ENCODE measurements at regions not wholly inside any gene's neighbourhood (a gene's known extent, or its start where the extent isn't known, plus 50 kb on each side); places are given as distances from the start of the nearest gene placed in this dataset.

- H3K36me3 ChIP-seq (ENCODE audit: control insufficient read depth, insufficient read depth, low read length) = no peaks in the 10 kb centered on the region
- 83 to 88% methylated on average over 2 of the region's 2 CpGs for WGBS, 2 experiments
- no peaks in the 10 kb centered on the region for H3K27me3 ChIP-seq (ENCODE audit: control insufficient read depth, insufficient read depth, low read length, poor library complexity, severe bottlenecking)
- H3K9me3 ChIP-seq (ENCODE audit: control insufficient read depth, low read length) = no peaks in the 10 kb centered on the region
- H3K4me3 ChIP-seq (ENCODE audit: insufficient read depth, low read depth, low read length) = no peak overlapping the region
- H3K4me1 ChIP-seq (ENCODE audit: control insufficient read depth, insufficient read depth, low read length) = peaks cover 21% of the 10 kb centered on the region
- no peak overlapping the region for H3K27ac ChIP-seq (ENCODE audit: insufficient read depth, low read depth, low read length, poor library complexity, severe bottlenecking)
Observed at GRCh38 chr6:44621846-44622245, 234.3 kb downstream of the CDC5L start.

- H3K4me1 ChIP-seq (ENCODE audit: control insufficient read depth, insufficient read depth, low read length) = peaks cover 21% of the 10 kb centered on the region
- H3K27ac ChIP-seq (ENCODE audit: insufficient read depth, low read depth, low read length, poor library complexity, severe bottlenecking) = no peak overlapping the region
- no peak overlapping the region for H3K4me3 ChIP-seq (ENCODE audit: insufficient read depth, low read depth, low read length)
- no peaks in the 10 kb centered on the region for H3K36me3 ChIP-seq (ENCODE audit: control insufficient read depth, insufficient read depth, low read length)
- H3K9me3 ChIP-seq (ENCODE audit: control insufficient read depth, low read length) = no peaks in the 10 kb centered on the region
- H3K27me3 ChIP-seq (ENCODE audit: control insufficient read depth, insufficient read depth, low read length, poor library complexity, severe bottlenecking) = no peaks in the 10 kb centered on the region
- 87 to 89% methylated on average over 8 of the region's 8 CpGs for WGBS, 2 experiments
Observed at GRCh38 chr6:44622555-44622954, 235.0 kb downstream of the CDC5L start.

- H3K9me3 ChIP-seq (ENCODE audit: control insufficient read depth, low read length) = no peaks in the 10 kb centered on the region
- 88 to 93% methylated on average over 2 of the region's 2 CpGs for WGBS, 2 experiments
- no peak overlapping the region for H3K27ac ChIP-seq (ENCODE audit: insufficient read depth, low read depth, low read length, poor library complexity, severe bottlenecking)
- H3K4me1 ChIP-seq (ENCODE audit: control insufficient read depth, insufficient read depth, low read length) = peaks cover 21% of the 10 kb centered on the region
- H3K4me3 ChIP-seq (ENCODE audit: insufficient read depth, low read depth, low read length) = no peak overlapping the region
- H3K27me3 ChIP-seq (ENCODE audit: control insufficient read depth, insufficient read depth, low read length, poor library complexity, severe bottlenecking) = no peaks in the 10 kb centered on the region
- no peaks in the 10 kb centered on the region for H3K36me3 ChIP-seq (ENCODE audit: control insufficient read depth, insufficient read depth, low read length)
Observed at GRCh38 chr6:44622956-44623355, 235.4 kb downstream of the CDC5L start.

GRCh38 chr6:44624226-44624625 is 236.7 kb downstream of the CDC5L start:
- no peaks in the 10 kb centered on the region for H3K9me3 ChIP-seq (ENCODE audit: control insufficient read depth, low read length)
- WGBS, 2 experiments = 61 to 66% methylated on average over 5 of the region's 5 CpGs
- peaks cover 21% of the 10 kb centered on the region for H3K4me1 ChIP-seq (ENCODE audit: control insufficient read depth, insufficient read depth, low read length)
- no peak overlapping the region for H3K4me3 ChIP-seq (ENCODE audit: insufficient read depth, low read depth, low read length)
- no peaks in the 10 kb centered on the region for H3K27me3 ChIP-seq (ENCODE audit: control insufficient read depth, insufficient read depth, low read length, poor library complexity, severe bottlenecking)
- no peaks in the 10 kb centered on the region for H3K36me3 ChIP-seq (ENCODE audit: control insufficient read depth, insufficient read depth, low read length)
- H3K27ac ChIP-seq (ENCODE audit: insufficient read depth, low read depth, low read length, poor library complexity, severe bottlenecking) = no peak overlapping the region

- no peaks in the 10 kb centered on the region for H3K27me3 ChIP-seq (ENCODE audit: control insufficient read depth, insufficient read depth, low read length, poor library complexity, severe bottlenecking)
- no peak overlapping the region for H3K27ac ChIP-seq (ENCODE audit: insufficient read depth, low read depth, low read length, poor library complexity, severe bottlenecking)
- H3K4me3 ChIP-seq (ENCODE audit: insufficient read depth, low read depth, low read length) = no peak overlapping the region
- no peaks in the 10 kb centered on the region for H3K9me3 ChIP-seq (ENCODE audit: control insufficient read depth, low read length)
- peaks cover 21% of the 10 kb centered on the region for H3K4me1 ChIP-seq (ENCODE audit: control insufficient read depth, insufficient read depth, low read length)
- 48% methylated on average over 8 of the region's 8 CpGs for WGBS, 2 experiments
- H3K36me3 ChIP-seq (ENCODE audit: control insufficient read depth, insufficient read depth, low read length) = no peaks in the 10 kb centered on the region
Observed at GRCh38 chr6:44624936-44625573, 237.5 kb downstream of the CDC5L start.

GRCh38 chr6:44625996-44626395 is 238.5 kb downstream of the CDC5L start:
- Histone ChIP-seq H3K36me3 (ENCODE audit: control insufficient read depth, insufficient read depth, low read length) (no peaks in the 10 kb centered on the region), H3K9me3 (ENCODE audit: control insufficient read depth, low read length) (no peaks in the 10 kb centered on the region), H3K27ac (ENCODE audit: insufficient read depth, low read depth, low read length, poor library complexity, severe bottlenecking) (no peak overlapping the region), H3K27me3 (ENCODE audit: control insufficient read depth, insufficient read depth, low read length, poor library complexity, severe bottlenecking) (no peaks in the 10 kb centered on the region), H3K4me3 (ENCODE audit: insufficient read depth, low read depth, low read length) (no peak overlapping the region), H3K4me1 (ENCODE audit: control insufficient read depth, insufficient read depth, low read length) (peaks cover 21% of the 10 kb centered on the region)
- WGBS, 2 experiments = 95 to 96% methylated on average over 2 of the region's 2 CpGs

- Histone ChIP-seq H3K4me3 (ENCODE audit: insufficient read depth, low read depth, low read length) (no peak overlapping the region), H3K27me3 (ENCODE audit: control insufficient read depth, insufficient read depth, low read length, poor library complexity, severe bottlenecking) (no peaks in the 10 kb centered on the region), H3K36me3 (ENCODE audit: control insufficient read depth, insufficient read depth, low read length) (no peaks in the 10 kb centered on the region), H3K27ac (ENCODE audit: insufficient read depth, low read depth, low read length, poor library complexity, severe bottlenecking) (no peak overlapping the region), H3K4me1 (ENCODE audit: control insufficient read depth, insufficient read depth, low read length) (peaks cover 21% of the 10 kb centered on the region), H3K9me3 (ENCODE audit: control insufficient read depth, low read length) (no peaks in the 10 kb centered on the region)
- WGBS, 2 experiments = 89 to 90% methylated on average over 9 of the region's 9 CpGs
Observed at GRCh38 chr6:44626616-44627015, 239.1 kb downstream of the CDC5L start.

GRCh38 chr6:44627091-44627882 is 239.8 kb downstream of the CDC5L start:
- H3K36me3 ChIP-seq (ENCODE audit: control insufficient read depth, insufficient read depth, low read length) = no peaks in the 10 kb centered on the region
- 74 to 75% methylated on average over 23 of the region's 23 CpGs for WGBS, 2 experiments

GRCh38 chr6:44627883-44628271 is 240.4 kb downstream of the CDC5L start:
- H3K36me3 ChIP-seq (ENCODE audit: control insufficient read depth, insufficient read depth, low read length) = no peaks in the 10 kb centered on the region

More at GRCh38 chr6:44627091-44627882, 239.8 kb downstream of the CDC5L start:
- Histone ChIP-seq H3K4me1 (ENCODE audit: control insufficient read depth, insufficient read depth, low read length) (peaks cover 21% of the 10 kb centered on the region), H3K4me3 (ENCODE audit: insufficient read depth, low read depth, low read length) (no peak overlapping the region), H3K27me3 (ENCODE audit: control insufficient read depth, insufficient read depth, low read length, poor library complexity, severe bottlenecking) (no peaks in the 10 kb centered on the region), H3K27ac (ENCODE audit: insufficient read depth, low read depth, low read length, poor library complexity, severe bottlenecking) (no peak overlapping the region), H3K9me3 (ENCODE audit: control insufficient read depth, low read length) (no peaks in the 10 kb centered on the region)

GRCh38 chr6:44628347-44628746 is 240.8 kb downstream of the CDC5L start:
- WGBS, 2 experiments = 79% methylated on average over 3 of the region's 3 CpGs
- Histone ChIP-seq H3K4me3 (ENCODE audit: insufficient read depth, low read depth, low read length) (no peak overlapping the region), H3K27me3 (ENCODE audit: control insufficient read depth, insufficient read depth, low read length, poor library complexity, severe bottlenecking) (no peaks in the 10 kb centered on the region), H3K36me3 (ENCODE audit: control insufficient read depth, insufficient read depth, low read length) (no peaks in the 10 kb centered on the region), H3K9me3 (ENCODE audit: control insufficient read depth, low read length) (no peaks in the 10 kb centered on the region), H3K27ac (ENCODE audit: insufficient read depth, low read depth, low read length, poor library complexity, severe bottlenecking) (no peak overlapping the region), H3K4me1 (ENCODE audit: control insufficient read depth, insufficient read depth, low read length) (peaks cover 21% of the 10 kb centered on the region)

More at GRCh38 chr6:44627883-44628271, 240.4 kb downstream of the CDC5L start:
- Histone ChIP-seq H3K4me3 (ENCODE audit: insufficient read depth, low read depth, low read length) (no peak overlapping the region), H3K27ac (ENCODE audit: insufficient read depth, low read depth, low read length, poor library complexity, severe bottlenecking) (no peak overlapping the region), H3K9me3 (ENCODE audit: control insufficient read depth, low read length) (no peaks in the 10 kb centered on the region), H3K4me1 (ENCODE audit: control insufficient read depth, insufficient read depth, low read length) (peaks cover 21% of the 10 kb centered on the region), H3K27me3 (ENCODE audit: control insufficient read depth, insufficient read depth, low read length, poor library complexity, severe bottlenecking) (no peaks in the 10 kb centered on the region)
- 78 to 82% methylated on average over 7 of the region's 7 CpGs for WGBS, 2 experiments
